Left cardiac atrium (tissue), 4 donors: ENCODE measurements at regions not wholly inside any gene's neighbourhood (a gene's known extent, or its start where the extent isn't known, plus 50 kb on each side); places are given as distances from the start of the nearest gene placed in this dataset.

Source experiments
- ATAC-seq, 2 donors: fragments of 200-7000 bp; cut with Tn5 transposase; one replicate each; pipeline ENCODE4 v1.9.1; 2020; ENCODE audit warnings: mild to moderate bottlenecking in 2 of 2, moderate library complexity in 2 of 2
- DNase-seq: peaks from one replicate; pipeline ENCODE4 v3.0.0-alpha.2; 2020
- intact Hi-C, 2 donors: fragments of 100-400 bp; cut with DNase I; formaldehyde crosslinking; loops; one replicate each; pipeline versions ENCODE4 v1.14.1 to v1.15.1; 2022 to 2023
- donor health status: DM: no; HTN: yes; CAD: no.
- donor health status: DM: no; HTN: yes; CAD: no; lungs with severe emphysema.
- donor health status: DM: yes; HTN: yes; CAD: no.
- donor health status: Dilated cardiomyopathy.

DNA sequence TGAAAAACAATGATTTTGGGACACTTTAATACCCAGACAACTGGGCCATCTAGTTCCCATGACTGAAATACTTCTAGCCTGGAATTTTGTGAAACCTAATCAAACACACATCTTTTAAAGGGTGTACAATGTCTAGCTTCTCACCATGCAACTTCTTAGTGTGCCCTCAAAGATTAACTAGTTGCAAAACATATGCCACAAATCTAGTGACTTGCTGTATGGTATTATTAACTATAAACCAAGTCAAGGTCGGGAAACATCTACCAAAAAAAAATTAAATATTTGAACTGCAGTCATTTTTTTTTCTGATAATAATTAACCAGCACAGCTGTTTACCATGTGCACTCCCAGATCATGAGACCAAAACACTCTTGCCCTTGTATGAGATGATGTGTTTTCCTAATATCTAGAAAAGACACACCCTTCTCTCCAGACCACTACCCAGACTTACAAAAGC, 171.8 kb upstream of the FOXN3 start:
- intact Hi-C loops, result no loop called here

DNA sequence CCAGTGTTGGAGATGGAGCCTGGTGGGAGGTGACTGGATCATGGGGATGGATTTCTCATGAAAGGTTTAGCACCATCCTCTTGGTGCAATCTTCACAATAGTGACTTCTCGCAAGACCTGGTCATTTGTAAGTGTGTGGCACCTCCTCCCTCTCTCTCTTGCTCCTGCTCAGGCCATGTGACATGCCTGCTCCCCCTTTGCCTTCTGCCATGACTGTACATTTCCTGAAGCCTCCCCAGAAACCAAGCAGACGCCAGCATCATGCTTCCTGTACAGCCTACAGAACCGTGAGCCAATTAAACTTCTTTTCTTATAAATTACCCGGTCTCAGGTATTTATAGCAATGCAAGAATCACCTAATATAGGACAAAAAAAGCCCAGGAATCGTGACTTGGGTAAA, 171.0 kb upstream of the FOXN3 start:
- intact Hi-C loops, result no loop called here
- DNase-seq (no peak), ATAC-seq (no peak)

More for the DNA sequence above, 171.8 kb upstream of the FOXN3 start:
- DNase-seq (no peak), ATAC-seq (no peak)

DNA sequence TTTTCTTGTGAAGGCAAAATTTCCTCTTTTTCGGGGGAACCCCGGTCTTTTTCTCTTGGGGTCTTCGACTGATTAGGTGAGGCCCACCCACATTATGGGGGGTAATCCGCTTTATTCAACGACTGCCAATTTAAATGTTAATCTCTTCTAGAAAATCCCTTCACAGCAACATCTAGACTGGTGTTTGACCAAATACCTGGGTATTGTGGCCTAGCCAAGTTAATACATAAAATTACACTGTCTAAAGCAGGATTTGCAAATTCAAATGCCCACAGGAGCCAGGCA, 170.0 kb upstream of the FOXN3 start:
- DNase-seq (no peak), ATAC-seq (no peak)
- intact Hi-C loops, result no loop called here

DNA sequence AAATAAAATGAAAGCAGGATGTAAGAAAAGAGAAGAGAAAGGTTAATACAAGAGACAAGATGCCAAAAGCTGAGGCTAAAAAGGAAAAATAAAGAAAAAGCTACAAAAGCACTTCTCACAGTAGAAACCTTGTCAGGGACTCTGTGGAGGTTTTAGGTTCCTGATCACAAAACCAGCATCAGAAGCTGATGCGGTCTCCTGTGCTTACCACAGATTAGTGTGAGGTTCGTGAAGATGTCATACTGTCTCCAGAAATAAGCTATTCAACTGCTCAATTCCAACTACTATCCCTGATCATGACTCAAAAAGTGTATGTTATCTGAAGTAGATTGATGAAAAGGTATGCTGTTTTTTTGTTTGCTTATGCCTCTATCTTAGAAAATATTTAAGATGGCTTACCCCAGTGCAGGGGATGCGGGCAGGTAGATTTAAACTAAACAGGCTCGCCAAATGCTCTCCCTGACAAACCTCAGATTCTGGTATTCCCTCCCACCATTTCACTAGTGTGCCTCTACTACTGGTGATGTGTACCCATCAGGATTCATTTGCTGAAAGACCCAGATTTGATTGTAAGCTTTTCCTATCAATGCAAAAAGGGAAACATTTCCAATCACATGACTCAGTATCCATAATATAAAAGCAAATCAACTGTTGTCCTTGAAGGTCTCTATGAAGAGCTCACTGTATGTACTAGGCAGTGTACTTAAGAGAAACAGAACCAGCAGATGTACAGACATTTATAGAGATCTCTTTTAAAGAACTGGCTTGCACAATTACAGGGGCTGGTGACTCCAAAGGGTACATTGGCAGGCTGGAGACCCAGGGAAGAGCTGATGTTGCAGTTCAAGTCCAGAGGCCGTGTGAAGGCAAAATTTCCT, 169.5 kb upstream of the FOXN3 start:
- intact Hi-C loops, result no loop called here
- peak in 1 of 2 donors; percentile 56 for ATAC-seq
- DNase-seq, result no peak

DNA sequence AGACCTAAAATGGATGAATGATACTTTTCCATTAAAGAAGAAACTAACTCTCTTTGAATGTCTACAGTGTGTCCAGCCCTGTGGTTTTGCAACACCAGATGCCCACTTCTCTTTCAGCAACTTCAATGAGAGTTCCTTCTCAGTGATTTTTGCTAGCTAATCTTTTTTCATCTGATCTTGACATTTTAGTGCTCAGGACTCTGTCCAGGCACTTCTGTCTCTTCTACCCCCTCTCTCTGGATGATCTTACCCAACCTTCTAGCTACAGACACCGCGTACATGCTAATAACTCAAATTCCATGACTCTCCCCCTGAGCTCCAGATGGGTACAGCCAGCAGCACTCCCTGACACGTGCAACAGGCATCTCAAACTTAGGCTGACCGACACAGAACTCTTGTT, 161.1 kb upstream of the FOXN3 start:
- peak; percentile 25 to 67 for ATAC-seq
- DNase-seq, result no peak
- intact Hi-C loops, result no loop called here

DNA sequence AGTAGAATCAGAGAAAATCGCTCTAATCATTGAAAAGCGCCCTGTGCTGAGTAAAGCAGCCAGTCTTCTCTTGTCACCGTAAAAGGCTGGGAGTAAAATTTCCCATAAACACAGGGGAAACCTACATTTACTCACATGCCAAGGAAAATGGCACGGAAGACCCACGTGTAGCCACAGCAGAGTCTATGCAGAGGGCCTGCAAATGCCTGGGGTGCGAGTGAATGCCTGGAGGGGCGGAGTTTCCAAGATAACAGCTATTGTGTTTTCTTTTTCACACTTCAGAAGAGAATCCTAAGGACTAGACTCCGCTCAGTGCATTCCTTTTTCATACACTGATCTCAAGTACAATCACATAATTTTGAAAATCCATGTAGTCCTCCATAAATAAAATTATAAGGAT, 159.9 kb upstream of the FOXN3 start:
- ATAC-seq (no peak), DNase-seq (no peak)
- intact Hi-C loops, result no loop called here

DNA sequence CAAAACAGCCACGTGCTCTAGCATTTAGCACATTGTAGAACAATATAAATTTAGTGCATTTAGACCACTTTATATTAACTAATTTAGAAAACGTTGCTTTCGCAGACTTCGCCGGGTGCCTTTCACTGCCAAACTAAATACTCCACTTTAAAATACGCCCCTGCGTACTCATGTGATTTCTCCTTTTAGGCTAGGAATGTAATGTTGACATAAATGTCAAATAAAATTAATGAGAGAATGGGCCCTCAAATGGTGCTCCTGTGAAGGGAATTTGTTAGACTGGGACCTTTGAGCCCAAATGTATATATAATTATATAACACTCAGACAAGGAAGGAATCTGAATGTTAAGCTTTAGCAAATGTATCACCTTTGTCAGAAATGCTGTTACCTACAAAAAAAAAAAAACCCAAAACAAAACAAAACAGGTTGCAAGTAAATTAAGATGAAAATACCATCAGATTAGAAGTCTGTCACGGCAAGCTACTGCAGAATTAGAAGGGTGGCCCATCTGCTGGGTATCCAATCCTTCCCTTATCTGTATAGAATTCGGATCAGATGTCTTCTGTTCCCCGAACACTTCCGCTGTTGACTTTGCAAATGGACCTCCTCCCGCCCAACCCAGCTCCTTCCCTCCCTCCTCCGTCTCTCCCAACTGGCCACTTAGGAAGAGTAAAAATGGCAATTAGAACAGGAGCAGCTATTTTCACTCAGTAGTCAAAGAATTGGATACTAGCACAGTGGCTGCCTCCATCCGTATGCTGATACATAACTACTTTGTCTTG, 159.3 kb upstream of the FOXN3 start:
- ATAC-seq, result peak in 1 of 2 donors; percentile 27
- no peak for DNase-seq
- intact Hi-C loops, result no loop called here

DNA sequence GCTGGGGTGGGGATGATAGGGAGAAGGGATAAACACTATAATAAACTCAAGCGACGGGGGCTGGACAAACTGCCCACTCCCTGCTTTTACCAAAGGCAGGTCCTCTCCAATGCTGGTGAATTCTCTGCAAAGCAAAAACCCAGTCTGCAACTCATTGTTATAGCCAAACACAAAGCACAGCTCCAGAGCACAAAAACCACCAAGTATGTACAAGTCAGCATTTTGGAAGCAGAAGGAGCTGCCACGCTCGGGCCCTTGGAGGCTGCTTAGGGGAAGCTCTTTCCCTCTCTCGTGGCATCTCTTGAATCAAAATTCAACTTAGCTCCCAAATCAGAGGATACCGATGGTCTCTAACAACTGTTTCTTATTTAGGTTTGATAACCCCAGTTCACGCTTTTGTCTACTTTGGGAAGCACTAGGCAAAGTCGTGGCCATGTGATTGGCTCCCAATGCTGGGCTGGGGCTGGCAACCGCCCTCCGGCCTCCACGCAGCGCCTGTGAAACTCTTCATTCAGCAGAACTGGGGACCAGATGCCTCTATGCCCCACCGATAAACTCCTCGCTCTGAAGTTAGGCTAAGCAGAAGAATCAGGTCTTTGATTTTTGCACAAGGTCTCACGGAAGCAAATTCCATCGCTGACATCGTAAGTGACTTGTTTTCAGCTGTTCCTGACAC, 158.5 kb upstream of the FOXN3 start:
- intact Hi-C loops, result no loop called here
- peak; percentile 15 to 25 for ATAC-seq
- no peak for DNase-seq

DNA sequence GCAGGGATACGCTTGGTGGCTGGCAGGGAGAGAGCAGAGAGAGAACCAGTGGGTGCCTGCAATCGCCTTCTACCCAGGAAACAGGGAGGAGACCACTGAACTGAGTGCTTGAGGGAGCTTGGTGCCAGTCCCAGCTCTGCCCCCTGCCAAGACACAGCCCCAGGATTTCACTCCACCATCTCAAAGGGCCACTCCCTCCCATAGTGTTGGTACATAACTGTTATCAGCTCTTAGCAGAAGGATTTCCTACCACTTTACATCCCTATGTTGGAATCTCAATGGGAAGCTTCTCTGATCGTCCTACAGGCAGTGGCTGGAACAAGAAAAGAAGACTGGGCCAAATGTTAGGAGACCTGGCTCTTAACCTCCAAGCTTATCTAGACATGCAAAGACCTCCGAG, 157.4 kb upstream of the FOXN3 start:
- intact Hi-C loops, result no loop called here

DNA sequence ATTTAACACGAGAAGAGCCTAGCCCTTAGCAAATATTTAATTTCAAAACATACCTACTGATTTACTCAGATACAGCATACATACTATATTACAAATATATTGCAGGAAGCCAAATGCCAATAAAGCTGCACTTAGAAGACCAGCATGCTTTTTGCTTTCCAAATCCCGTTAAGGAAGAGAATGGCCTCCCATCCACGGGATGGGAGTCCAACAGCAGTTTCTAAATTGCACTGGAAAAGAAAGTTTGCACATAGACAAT, 156.3 kb upstream of the FOXN3 start:
- DNase-seq, result no peak
- intact Hi-C loops, result no loop called here
- ATAC-seq, result no peak

More for the DNA sequence above, 157.4 kb upstream of the FOXN3 start:
- no peak for DNase-seq
- ATAC-seq, result peak in 1 of 2 donors; percentile 31

DNA sequence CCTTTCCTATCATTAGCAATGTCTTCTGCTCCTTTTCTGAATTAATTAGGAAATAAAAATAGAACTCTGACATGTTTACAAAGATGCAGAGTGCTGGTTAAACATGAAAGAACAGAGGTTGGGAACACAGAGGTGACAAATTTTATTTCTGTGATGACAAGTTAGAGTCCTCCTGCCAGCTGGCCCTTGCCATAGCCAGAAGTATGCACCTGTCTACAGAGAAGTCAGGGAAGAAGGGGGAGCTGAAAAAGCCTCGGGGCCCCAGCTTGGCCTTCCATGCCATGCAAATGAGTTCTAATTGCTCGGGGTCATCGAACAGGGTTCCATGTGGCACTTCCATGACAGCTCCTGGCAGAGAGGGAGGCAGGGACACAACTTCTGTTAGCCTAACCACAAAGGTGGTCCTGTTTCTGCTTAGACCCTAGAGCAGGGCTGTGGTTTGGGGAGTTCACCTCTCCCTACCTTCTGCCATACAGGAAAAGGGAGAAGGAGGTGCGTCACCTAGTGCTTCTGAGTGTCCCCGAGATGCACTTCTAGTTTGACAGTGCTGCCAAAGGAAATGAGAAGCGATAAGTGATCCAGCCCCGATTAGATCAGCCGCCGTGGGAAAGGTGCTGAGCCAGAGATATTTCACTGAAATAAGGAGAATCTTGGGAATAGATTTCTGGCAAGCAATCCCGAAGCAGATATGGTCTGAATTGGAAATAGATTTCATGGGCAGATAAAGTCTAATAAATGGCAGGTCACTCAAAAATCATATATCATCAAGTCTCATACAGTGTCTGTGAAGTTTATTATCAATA, 155.8 kb upstream of the FOXN3 start:
- ATAC-seq (peak in 1 of 2 donors; percentile 20), DNase-seq (no peak)
- intact Hi-C loops, result no loop called here

DNA sequence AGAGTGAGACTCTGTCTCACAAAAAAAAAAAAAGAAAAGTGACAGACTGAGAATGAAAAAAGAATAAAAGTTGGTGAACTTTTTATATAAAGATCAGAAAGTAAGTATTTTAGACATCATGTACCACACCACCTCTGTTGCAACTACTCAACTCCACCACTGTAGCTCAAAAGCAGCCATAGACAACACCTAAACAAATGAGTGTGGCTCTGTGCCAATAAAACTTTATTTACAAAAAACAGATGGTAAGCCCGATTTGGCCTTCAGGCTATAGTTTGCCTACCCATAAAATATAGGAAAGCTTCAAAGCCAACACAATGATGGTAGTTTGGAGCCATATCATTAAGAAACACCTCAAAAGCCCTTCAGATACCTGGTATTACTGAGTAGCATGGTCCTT, 154.5 kb upstream of the FOXN3 start:
- no peak for DNase-seq
- intact Hi-C loops, result no loop called here
- ATAC-seq, result no peak

DNA sequence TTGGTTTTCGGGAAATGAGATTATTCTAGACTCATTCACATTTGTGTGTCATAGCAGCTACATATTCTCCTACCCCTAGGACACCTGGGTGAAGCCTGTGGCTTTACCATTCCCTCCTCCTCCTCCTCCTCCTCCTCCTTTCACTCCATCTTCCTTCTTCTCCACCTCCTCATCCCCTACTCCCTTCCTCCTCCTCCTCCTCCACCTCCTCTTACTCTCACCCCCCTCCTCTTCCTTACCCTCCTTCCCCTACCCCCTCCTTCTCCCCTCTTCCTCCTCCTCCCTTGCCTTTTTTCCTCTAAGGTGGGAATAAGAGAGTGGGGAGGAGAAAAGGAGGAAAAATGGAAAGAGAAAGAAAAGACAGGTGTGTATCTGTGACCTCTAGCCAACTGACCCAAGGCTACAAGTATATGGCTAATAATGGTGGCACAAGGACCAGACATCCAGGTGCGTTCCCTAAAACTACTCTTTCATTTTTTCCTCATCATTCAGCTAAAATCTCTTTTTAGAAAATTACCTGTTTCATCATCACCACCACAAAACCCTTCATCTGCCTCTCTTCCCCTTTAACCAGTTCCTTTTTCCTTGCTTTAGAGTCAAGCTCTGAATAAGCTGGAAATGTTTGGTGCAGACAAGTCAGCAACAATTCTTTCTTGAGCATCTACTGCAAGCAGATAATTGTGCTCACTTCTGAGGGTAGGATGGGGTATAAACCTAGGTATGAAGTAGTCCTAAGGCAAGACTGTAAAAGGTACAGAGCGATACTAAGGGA, 149.8 kb upstream of the FOXN3 start:
- DNase-seq (no peak), ATAC-seq (no peak)
- intact Hi-C loops, result loop anchor here in 1 of 2 donors (5.0 kb wide), 1 partner anchor 35 kb away; no protein-coding TSS in a partner anchor

DNA sequence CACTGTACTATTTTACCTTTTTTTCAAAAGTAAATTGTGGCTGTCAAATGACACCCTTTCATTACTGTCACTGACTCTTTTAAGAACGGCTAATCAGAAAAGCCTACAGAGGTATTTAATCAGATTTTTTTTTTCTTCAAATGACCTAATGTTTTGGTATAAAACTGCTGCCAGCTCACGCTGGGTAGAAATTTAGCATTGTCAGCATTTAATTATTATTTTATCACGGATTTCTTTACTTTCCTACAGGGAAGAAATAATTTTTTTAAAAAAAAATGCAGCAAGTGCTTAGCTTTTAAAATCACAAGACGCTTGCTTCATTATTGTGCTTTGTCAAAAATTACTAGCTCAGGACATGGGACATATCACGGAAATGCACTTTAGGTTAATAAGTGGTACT, 149.1 kb upstream of the FOXN3 start:
- intact Hi-C loops, result loop anchor here in 1 of 2 donors (5.0 kb wide), 1 partner anchor 36 kb away; no protein-coding TSS in a partner anchor

DNA sequence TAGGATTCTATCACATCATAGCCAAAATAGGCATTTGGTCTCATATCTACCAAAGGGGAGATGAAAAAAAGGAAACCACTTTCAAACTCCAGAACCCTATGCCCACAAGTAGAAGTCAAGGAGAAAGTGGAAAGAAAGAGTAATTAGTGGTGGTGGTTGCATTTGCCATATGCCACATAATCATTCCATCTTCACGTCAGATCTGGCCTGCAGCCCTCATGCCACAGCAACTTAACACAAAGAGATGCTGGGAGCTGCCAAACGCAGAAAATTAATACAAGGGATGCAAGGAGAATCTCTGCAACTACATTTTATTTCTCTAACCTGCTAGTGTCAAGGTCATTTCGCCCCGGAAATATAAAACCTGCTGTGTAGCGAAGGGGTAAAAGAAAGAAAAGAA, 148.6 kb upstream of the FOXN3 start:
- intact Hi-C loops, result loop anchor here in 1 of 2 donors (5.0 kb wide), 1 partner anchor 37 kb away; no protein-coding TSS in a partner anchor
- DNase-seq, result no peak

More for the DNA sequence above, 149.1 kb upstream of the FOXN3 start:
- DNase-seq (no peak), ATAC-seq (no peak)

DNA sequence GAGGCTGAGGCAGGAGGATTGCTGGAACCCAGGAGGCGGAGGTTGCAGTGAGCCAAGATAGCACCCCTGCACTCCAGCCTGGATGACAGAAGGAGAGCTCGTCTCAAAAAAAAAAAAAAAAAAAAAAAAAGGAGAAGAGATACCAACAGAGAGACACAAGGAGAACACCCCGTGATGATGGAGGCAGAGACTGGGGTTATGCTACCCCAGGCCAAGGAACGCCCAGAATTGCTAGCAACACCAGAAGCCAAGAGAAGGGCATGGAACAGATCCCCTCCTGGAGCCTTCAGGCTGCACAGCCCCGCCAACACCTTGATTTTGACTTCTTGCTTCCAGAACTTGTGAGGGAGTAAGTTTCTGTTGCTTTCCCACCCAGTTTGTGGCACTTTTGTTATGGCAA, 148.0 kb upstream of the FOXN3 start:
- intact Hi-C loops, result loop anchor here in 1 of 2 donors (5.0 kb wide), 1 partner anchor 37 kb away; no protein-coding TSS in a partner anchor
- no peak for ATAC-seq
- DNase-seq, result no peak

More for the DNA sequence above, 148.6 kb upstream of the FOXN3 start:
- ATAC-seq, result no peak

DNA sequence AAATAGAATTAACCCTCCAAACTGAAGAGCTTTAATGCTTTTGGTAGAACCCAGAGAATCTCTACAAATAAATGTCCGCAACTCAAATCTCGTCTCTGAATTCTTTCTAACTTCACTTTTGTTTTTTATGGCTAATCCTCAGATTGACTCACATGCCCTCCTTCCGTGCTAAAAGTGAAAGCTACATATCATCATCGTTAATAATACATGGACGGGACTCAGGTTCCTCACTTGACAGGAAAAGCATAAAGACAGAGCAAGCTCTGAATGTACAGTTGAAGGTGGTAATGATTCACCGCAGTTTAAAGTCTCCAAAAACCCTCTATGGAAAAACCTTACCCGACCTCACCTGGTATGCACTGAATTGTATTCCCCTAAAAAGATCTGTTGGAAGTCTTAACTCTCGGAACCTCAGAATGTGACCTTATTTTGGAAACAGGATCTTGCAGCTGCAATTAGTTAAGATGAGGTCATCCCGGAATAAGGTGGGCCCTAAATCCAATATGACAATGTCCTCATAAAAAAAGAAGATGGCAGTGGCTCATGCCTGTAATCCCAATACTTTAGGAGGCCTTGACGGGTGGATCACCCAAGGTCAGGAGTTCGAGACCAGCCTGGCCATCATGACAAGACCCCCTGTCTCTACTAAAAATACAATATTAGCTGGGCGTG, 147.4 kb upstream of the FOXN3 start:
- DNase-seq (no peak), ATAC-seq (no peak)
- intact Hi-C loops, result no loop called here

DNA sequence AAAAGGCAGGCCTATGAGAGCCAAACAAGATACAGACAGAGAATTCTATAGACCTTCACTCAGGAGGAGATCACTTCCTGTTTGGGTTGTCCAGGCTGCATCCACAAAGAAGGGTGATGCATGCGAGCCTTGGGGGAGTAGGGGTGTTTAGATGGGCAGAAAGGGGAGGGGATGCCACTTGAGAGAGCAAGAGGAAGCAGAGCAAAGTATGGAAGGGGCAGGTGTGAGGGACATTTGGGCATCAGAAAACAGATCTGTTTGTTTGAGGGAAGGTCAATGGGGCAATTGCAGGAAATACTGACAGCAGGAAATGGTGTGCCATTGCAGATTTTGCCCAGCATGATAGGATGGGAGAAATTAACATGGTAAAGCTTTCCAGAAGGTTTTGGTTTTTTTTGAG, 146.4 kb upstream of the FOXN3 start:
- no peak for DNase-seq
- intact Hi-C loops, result no loop called here
- ATAC-seq, result no peak
